ENCODE measurements at regions not wholly inside any gene's neighbourhood (a gene's known extent, or its start where the extent isn't known, plus 50 kb on each side); places are given as distances from the start of the nearest gene placed in this dataset.

- Mint-ChIP-seq H3K27me3 (ENCODE audit: low read depth) (no peaks in the 10 kb centered on the region), H3K4me3 (no peak overlapping the region), H3K9me3 (no peaks in the 10 kb centered on the region)
Observed at GRCh38 chr18:4551001-4551360, 95.9 kb upstream of the DLGAP1 start.

GRCh38 chr18:4549164-4549872, 94.2 kb upstream of the DLGAP1 start:
- no peaks in the 10 kb centered on the region for H3K27me3 Mint-ChIP-seq (ENCODE audit: low read depth)

More at GRCh38 chr18:4551001-4551360, 95.9 kb upstream of the DLGAP1 start:
- no peak overlapping the region for H3K27ac Mint-ChIP-seq
- peaks cover 11% of the 10 kb centered on the region for H3K4me1 Mint-ChIP-seq
- no peaks in the 10 kb centered on the region for H3K36me3 Mint-ChIP-seq
- no peak for DNase-seq (ENCODE audit: low spot score in 2 of 2, unreplicated experiment in 2 of 2)
- no peak for TF ChIP-seq CTCF (IDR thresholded peaks at IDR 0.05; ENCODE audit: unreplicated experiment)

GRCh38 chr18:4547126-4547525, 92.0 kb upstream of the DLGAP1 start:
- Mint-ChIP-seq H3K27me3 (ENCODE audit: low read depth) (no peaks in the 10 kb centered on the region), H3K4me3 (no peak overlapping the region), H3K4me1 (peaks cover 11% of the 10 kb centered on the region), H3K27ac (no peak overlapping the region), H3K9me3 (no peaks in the 10 kb centered on the region), H3K36me3 (no peaks in the 10 kb centered on the region)
- no peak for DNase-seq (ENCODE audit: low spot score in 2 of 2, unreplicated experiment in 2 of 2)
- no peak for TF ChIP-seq CTCF (IDR thresholded peaks at IDR 0.05; ENCODE audit: unreplicated experiment)

More at GRCh38 chr18:4549164-4549872, 94.2 kb upstream of the DLGAP1 start:
- TF ChIP-seq CTCF (IDR thresholded peaks at IDR 0.05; ENCODE audit: unreplicated experiment): no peak
- no peaks in the 10 kb centered on the region for H3K9me3 Mint-ChIP-seq
- no peak for DNase-seq (ENCODE audit: low spot score in 2 of 2, unreplicated experiment in 2 of 2)
- H3K4me1 Mint-ChIP-seq: peaks cover 11% of the 10 kb centered on the region
- H3K36me3 Mint-ChIP-seq: no peaks in the 10 kb centered on the region
- no peak overlapping the region for H3K27ac Mint-ChIP-seq
- H3K4me3 Mint-ChIP-seq: no peak overlapping the region

GRCh38 chr18:4544142-4544541, 89.0 kb upstream of the DLGAP1 start:
- Mint-ChIP-seq H3K27me3 (ENCODE audit: low read depth) (no peaks in the 10 kb centered on the region), H3K4me3 (no peak overlapping the region), H3K4me1 (no peaks in the 10 kb centered on the region), H3K27ac (no peak overlapping the region), H3K36me3 (peaks cover under 1% of the 10 kb centered on the region), H3K9me3 (peaks cover 10% of the 10 kb centered on the region)
- TF ChIP-seq CTCF (IDR thresholded peaks at IDR 0.05; ENCODE audit: unreplicated experiment): no peak
- no peak for DNase-seq (ENCODE audit: low spot score in 2 of 2, unreplicated experiment in 2 of 2)

GRCh38 chr18:4543711-4544110, 88.6 kb upstream of the DLGAP1 start:
- Mint-ChIP-seq H3K4me3 (no peak overlapping the region), H3K27ac (no peak overlapping the region), H3K4me1 (no peaks in the 10 kb centered on the region), H3K27me3 (ENCODE audit: low read depth) (no peaks in the 10 kb centered on the region), H3K9me3 (peaks cover 14% of the 10 kb centered on the region), H3K36me3 (peaks cover 4% of the 10 kb centered on the region)
- no peak for TF ChIP-seq CTCF (IDR thresholded peaks at IDR 0.05; ENCODE audit: unreplicated experiment)
- DNase-seq (ENCODE audit: low spot score in 2 of 2, unreplicated experiment in 2 of 2): no peak
